Neuronal stem cell (in vitro differentiated cells): ENCODE measurements at regions not wholly inside any gene's neighbourhood (a gene's known extent, or its start where the extent isn't known, plus 50 kb on each side); places are given as distances from the start of the nearest gene placed in this dataset.

Experiments
- DNase-seq: peaks from one replicate; pipeline ENCODE4 v3.0.0-alpha.2; 2013; ENCODE audit warnings: low spot score
- H2AFZ ChIP-seq: one replicate; pipeline ENCODE4 v1.6.1; 2013; ENCODE audit warnings: mild to moderate bottlenecking, low read length, inconsistent platforms
- H2AK5ac ChIP-seq: 2 replicates; pipeline ENCODE4 v1.6.1; 2013; ENCODE audit warnings: low read depth, mild to moderate bottlenecking, inconsistent platforms, low read length, moderate library complexity, mixed read lengths
- H2BK120ac ChIP-seq: 2 replicates; pipeline ENCODE4 v1.6.1; 2013; ENCODE audit warnings: low read depth, mild to moderate bottlenecking, inconsistent platforms, low read length, moderate library complexity, mixed read lengths
- H2BK12ac ChIP-seq: one replicate; pipeline ENCODE4 v1.6.1; 2013; ENCODE audit warnings: low read length, inconsistent platforms
- H2BK15ac ChIP-seq: 2 replicates; pipeline ENCODE4 v1.6.1; 2013; ENCODE audit warnings: mild to moderate bottlenecking, low read length, inconsistent platforms, mixed read lengths
- H2BK5ac ChIP-seq: one replicate; pipeline ENCODE4 v1.6.1; 2013; ENCODE audit warnings: inconsistent platforms, mild to moderate bottlenecking, low read length, moderate library complexity
- H3K14ac ChIP-seq: one replicate; pipeline ENCODE4 v1.6.1; 2013; ENCODE audit warnings: low read length, inconsistent platforms
- H3K18ac ChIP-seq: 2 replicates; pipeline ENCODE4 v1.6.1; 2013; ENCODE audit warnings: low read length, inconsistent platforms
- H3K23ac ChIP-seq: 2 replicates; pipeline ENCODE4 v1.6.1; 2013; ENCODE audit warnings: low read depth, mild to moderate bottlenecking, mixed read lengths, low read length, inconsistent platforms; ENCODE audit not compliant: poor library complexity
- H3K27ac ChIP-seq: replicated peaks from 3 replicates; pipeline ENCODE4 v1.5.1; 2013; ENCODE audit warnings: low read length, inconsistent platforms
- H3K27me3 ChIP-seq, 3 experiments: 2 replicates each; pipeline ENCODE4 v1.6.1; 2013; ENCODE audit warnings: low read length in 3 of 3, mild to moderate bottlenecking in 2 of 3, inconsistent platforms in 1 of 3, low read depth in 1 of 3, mixed read lengths in 1 of 3, moderate library complexity in 1 of 3; ENCODE audit not compliant: control insufficient read depth in 3 of 3, insufficient read depth in 3 of 3
- H3K36me3 ChIP-seq, 2 donors: replicated peaks in 1 of 2; 2 replicates each; pipeline ENCODE4 v1.6.1; 2013; ENCODE audit warnings: low read length in 2 of 2; ENCODE audit not compliant: control insufficient read depth in 2 of 2, insufficient read depth in 2 of 2
- H3K4ac ChIP-seq: 2 replicates; pipeline ENCODE4 v1.6.1; 2013; ENCODE audit warnings: inconsistent platforms, mild to moderate bottlenecking, low read length, moderate library complexity
- H3K4me1 ChIP-seq, 2 donors: 1 replicate in 1 of 2; 2 replicates in 1 of 2; pipeline ENCODE4 v1.6.1; 2013; ENCODE audit warnings: low read length in 2 of 2, low read depth in 1 of 2; ENCODE audit not compliant: control insufficient read depth in 2 of 2, insufficient read depth in 1 of 2
- H3K4me2 ChIP-seq: one replicate; pipeline ENCODE4 v1.6.1; 2013; ENCODE audit warnings: mild to moderate bottlenecking, low read length, inconsistent platforms; ENCODE audit not compliant: insufficient read depth, poor library complexity, severe bottlenecking
- H3K4me3 ChIP-seq, 2 donors: 2 replicates each; pipeline ENCODE4 v1.5.1; 2013; ENCODE audit warnings: low read length in 2 of 2, mild to moderate bottlenecking in 2 of 2, inconsistent platforms in 1 of 2, moderate library complexity in 1 of 2
- H3K79me1 ChIP-seq: one replicate; pipeline ENCODE4 v1.6.1; 2013; ENCODE audit warnings: low read depth, mild to moderate bottlenecking, inconsistent platforms, low read length, moderate library complexity
- H3K9ac ChIP-seq: one replicate; pipeline ENCODE4 v1.6.1; 2013; ENCODE audit warnings: mild to moderate bottlenecking, low read depth, low read length, inconsistent platforms; ENCODE audit not compliant: poor library complexity
- H3K9me3 ChIP-seq, 2 donors: replicated peaks in 1 of 2; 2 replicates each; pipeline versions ENCODE3 to v1.6.1; 2013; ENCODE audit warnings: low read length in 2 of 2, mild to moderate bottlenecking in 2 of 2, inconsistent platforms in 1 of 2, low read depth in 1 of 2, mixed read lengths in 1 of 2, moderate library complexity in 1 of 2; ENCODE audit not compliant: control insufficient read depth in 2 of 2, insufficient read depth in 1 of 2
- H4K8ac ChIP-seq: one replicate; pipeline ENCODE4 v1.6.1; 2013; ENCODE audit warnings: low read depth, mild to moderate bottlenecking, inconsistent platforms, low read length, moderate library complexity
- H4K91ac ChIP-seq: one replicate; pipeline ENCODE4 v1.6.1; 2013; ENCODE audit warnings: low read length, low read depth, mild to moderate bottlenecking, inconsistent platforms; ENCODE audit not compliant: poor library complexity
- WGBS, 2 donors: extraction: QIAGEN DNeasy Blood & Tissue Kit; methylation state at CpG; one replicate each; pipeline ENCODE4 v1.1.7; 2013; ENCODE audit warnings: missing lambda C conversion rate in 2 of 2, mixed read lengths in 1 of 2; ENCODE audit not compliant: insufficient read length in 2 of 2, insufficient replicate concordance in 1 of 2; ENCODE audit errors: extremely low coverage in 2 of 2; 5-methylcytosine and 5-hydroxymethylcytosine counted together

GRCh38 chrX:16386126-16386525, 218.8 kb downstream of the MAGEB17 start:
- no peaks in the 10 kb centered on the region for H3K79me1 ChIP-seq
- no peak for DNase-seq
- no peak overlapping the region for H3K14ac ChIP-seq
- no peak overlapping the region for H4K91ac ChIP-seq
- no peak overlapping the region for H2BK5ac ChIP-seq
- peaks cover 0 to 7% (median 0%) of the 10 kb centered on the region in 3 experiments for H3K27me3 ChIP-seq
- H3K27ac ChIP-seq: no peak overlapping the region
- H2AFZ ChIP-seq: no peak overlapping the region
- no peak overlapping the region for H3K4me2 ChIP-seq
- no peak overlapping the region for H2BK12ac ChIP-seq
- no peaks in the 10 kb centered on the region for H3K36me3 ChIP-seq
- no peak overlapping the region for H3K4ac ChIP-seq
- no peak overlapping the region for H4K8ac ChIP-seq
- no peak overlapping the region for H3K9ac ChIP-seq
- H2AK5ac ChIP-seq: no peak overlapping the region
- H3K4me1 ChIP-seq: no peaks in the 10 kb centered on the region
- no peak overlapping the region for H2BK15ac ChIP-seq
- H3K18ac ChIP-seq: no peak overlapping the region
- H3K23ac ChIP-seq: no peak overlapping the region
- H3K9me3 ChIP-seq: no peaks in the 10 kb centered on the region
- no peak overlapping the region for H3K4me3 ChIP-seq
- H2BK120ac ChIP-seq: no peak overlapping the region

DNA sequence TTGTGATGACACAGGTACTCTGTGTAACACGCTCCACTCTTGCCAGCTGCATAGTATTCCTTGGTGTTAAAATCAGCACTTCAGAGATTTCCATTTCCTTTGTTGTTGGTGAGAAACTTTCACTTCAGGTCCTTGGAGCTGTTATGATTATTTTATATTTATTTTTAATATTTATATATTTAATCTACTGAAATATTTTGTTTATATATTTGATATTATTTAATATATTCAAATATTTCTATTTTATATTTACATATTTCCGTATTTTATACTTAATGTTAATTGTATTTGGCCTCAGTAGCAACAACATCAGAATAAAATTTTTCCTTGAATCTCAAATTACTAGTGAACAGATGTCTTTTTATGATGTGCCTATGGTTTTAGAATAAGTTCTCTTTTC, 225.3 kb downstream of the MAGEB17 start:
- no peak overlapping the region for H3K18ac ChIP-seq
- no peaks in the 10 kb centered on the region for H3K9me3 ChIP-seq
- peaks cover 0 to 2% (median 0%) of the 10 kb centered on the region in 3 experiments for H3K27me3 ChIP-seq
- no peak overlapping the region for H4K8ac ChIP-seq
- H2BK5ac ChIP-seq: no peak overlapping the region
- H3K14ac ChIP-seq: no peak overlapping the region
- no peaks in the 10 kb centered on the region for H3K79me1 ChIP-seq
- H3K4me1 ChIP-seq: no peaks in the 10 kb centered on the region
- no peak overlapping the region for H3K4ac ChIP-seq
- H3K4me3 ChIP-seq: no peak overlapping the region
- H3K27ac ChIP-seq: no peak overlapping the region
- H2AFZ ChIP-seq: no peak overlapping the region
- no peaks in the 10 kb centered on the region for H3K36me3 ChIP-seq
- H2BK120ac ChIP-seq: no peak overlapping the region
- H2BK12ac ChIP-seq: no peak overlapping the region
- no peak for DNase-seq
- H3K23ac ChIP-seq: no peak overlapping the region
- H4K91ac ChIP-seq: no peak overlapping the region
- H3K4me2 ChIP-seq: no peak overlapping the region
- no peak overlapping the region for H3K9ac ChIP-seq
- H2BK15ac ChIP-seq: no peak overlapping the region
- H2AK5ac ChIP-seq: no peak overlapping the region
- WGBS, 2 donors: no CpG with 5 or more reads among the region's 2 CpGs

DNA sequence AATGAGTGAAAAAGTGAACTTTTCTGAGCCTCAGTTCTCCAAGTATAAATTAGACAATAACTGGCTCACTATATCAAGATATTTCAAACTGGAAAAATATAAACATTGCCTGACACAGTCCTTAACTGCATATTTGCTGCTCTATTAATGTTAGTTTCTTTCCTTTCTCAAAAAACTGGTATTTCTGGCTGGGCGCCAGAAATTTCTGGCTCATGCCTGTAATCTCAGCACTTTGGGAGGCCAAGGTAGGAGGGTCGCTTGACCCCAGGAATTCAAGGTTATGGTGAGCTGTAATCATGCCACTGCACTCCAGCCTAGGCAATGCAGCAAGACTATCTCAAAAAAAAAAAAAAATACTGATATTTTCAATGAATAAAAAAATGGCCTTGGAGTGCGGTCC, 227.0 kb downstream of the MAGEB17 start:
- Histone ChIP-seq H2BK5ac (no peak overlapping the region), H3K79me1 (no peaks in the 10 kb centered on the region), H2BK120ac (no peak overlapping the region)

GRCh38 chrX:16403808-16404207, 236.5 kb downstream of the MAGEB17 start:
- Histone ChIP-seq H3K4me2 (no peak overlapping the region), H2BK15ac (no peak overlapping the region), H3K4ac (no peak overlapping the region), H3K23ac (no peak overlapping the region), H2AK5ac (no peak overlapping the region), H2AFZ (no peak overlapping the region), H3K27ac (no peak overlapping the region), H3K4me1 (no peaks in the 10 kb centered on the region), H3K9me3 (no peaks in the 10 kb centered on the region), H3K9ac (no peak overlapping the region), H3K27me3 (no peaks in the 10 kb centered on the region), H3K36me3 (no peaks in the 10 kb centered on the region), H3K18ac (no peak overlapping the region), H3K4me3 (no peak overlapping the region), H4K8ac (no peak overlapping the region), H2BK12ac (no peak overlapping the region), H2BK120ac (no peak overlapping the region), H4K91ac (no peak overlapping the region), H3K14ac (no peak overlapping the region), H3K79me1 (no peaks in the 10 kb centered on the region), H2BK5ac (no peak overlapping the region)
- WGBS, 2 donors: no CpG with 5 or more reads among the region's 2 CpGs
- no peak for DNase-seq

More for the DNA sequence above, 227.0 kb downstream of the MAGEB17 start:
- H2BK12ac ChIP-seq: no peak overlapping the region
- H4K91ac ChIP-seq: no peak overlapping the region
- H3K14ac ChIP-seq: no peak overlapping the region
- no peak overlapping the region for H3K23ac ChIP-seq
- H3K4ac ChIP-seq: no peak overlapping the region
- H3K4me2 ChIP-seq: no peak overlapping the region
- H3K27ac ChIP-seq: no peak overlapping the region
- H3K4me3 ChIP-seq: no peak overlapping the region
- no CpG with 5 or more reads among the region's 3 CpGs for WGBS, 2 donors
- H3K9me3 ChIP-seq: no peaks in the 10 kb centered on the region
- no peak overlapping the region for H2AFZ ChIP-seq
- H3K36me3 ChIP-seq: no peaks in the 10 kb centered on the region
- no peak overlapping the region for H3K18ac ChIP-seq
- H3K4me1 ChIP-seq: no peaks in the 10 kb centered on the region
- DNase-seq: no peak
- no peaks in the 10 kb centered on the region for H3K27me3 ChIP-seq
- no peak overlapping the region for H3K9ac ChIP-seq
- no peak overlapping the region for H2AK5ac ChIP-seq
- no peak overlapping the region for H2BK15ac ChIP-seq
- no peak overlapping the region for H4K8ac ChIP-seq
